HS-27A (cell line): ENCODE measurements at regions not wholly inside any gene's neighbourhood (a gene's known extent, or its start where the extent isn't known, plus 50 kb on each side); places are given as distances from the start of the nearest gene placed in this dataset.
A peak's percentile ranks its signal among the peaks of the same experiment; 100 is the strongest.

ENCODE experiments used
- DNase-seq: peaks from one replicate; pipeline ENCODE4 v3.0.0-alpha.2; 2012; ENCODE audit warnings: low read depth, missing footprints

- DNase-seq = no peak
Observed at GRCh38 chr2:111652681-111653080, 231.3 kb downstream of the ANAPC1 start.

- DNase-seq = no peak
Observed at GRCh38 chr2:111653103-111653624, 230.8 kb downstream of the ANAPC1 start.

DNA sequence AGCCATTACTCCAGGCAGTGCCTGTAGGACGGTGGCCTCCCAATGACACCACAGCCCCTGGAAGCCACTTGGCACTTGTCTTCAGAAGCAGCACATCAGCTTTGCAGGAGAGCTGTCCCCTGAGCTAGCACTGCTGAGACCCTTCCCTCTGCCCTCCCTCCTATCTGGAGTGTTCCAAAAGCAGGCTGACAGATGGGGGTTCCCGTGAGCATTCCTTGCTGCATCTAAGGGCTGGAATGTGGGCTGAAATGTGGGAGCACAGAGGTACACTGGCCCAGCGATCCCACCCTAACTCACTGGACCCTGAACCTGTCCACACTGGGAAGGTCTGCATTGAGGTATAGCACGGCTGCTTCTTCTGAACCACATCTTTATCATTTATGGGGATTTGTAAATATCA lies 230.1 kb downstream of the ANAPC1 start:
- no peak for DNase-seq

- no peak for DNase-seq
Observed at GRCh38 chr2:111654829-111655228, 229.2 kb downstream of the ANAPC1 start.

DNA sequence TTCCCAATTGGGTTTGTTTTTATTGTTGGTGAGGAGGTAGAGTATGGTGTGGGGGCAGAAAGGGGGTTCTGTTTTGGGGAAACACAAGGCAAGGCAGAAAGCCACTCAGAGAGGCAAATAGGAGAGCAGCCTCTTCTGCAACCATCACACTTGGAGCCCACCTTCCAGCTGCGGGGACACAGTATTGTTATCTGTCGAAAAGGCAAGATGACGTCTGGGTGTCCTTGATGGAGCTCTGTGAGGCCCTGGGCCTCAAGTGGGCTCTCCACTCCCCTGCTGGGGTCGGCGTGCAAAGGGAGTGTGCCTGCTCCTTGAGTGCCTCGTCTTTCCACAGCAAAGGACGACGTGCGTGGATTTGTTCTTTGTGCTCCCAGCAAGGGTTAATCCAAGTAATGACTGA lies 227.6 kb downstream of the ANAPC1 start:
- no peak for DNase-seq

- DNase-seq = no peak
Observed at GRCh38 chr2:111656894-111657293, 227.1 kb downstream of the ANAPC1 start.

DNA sequence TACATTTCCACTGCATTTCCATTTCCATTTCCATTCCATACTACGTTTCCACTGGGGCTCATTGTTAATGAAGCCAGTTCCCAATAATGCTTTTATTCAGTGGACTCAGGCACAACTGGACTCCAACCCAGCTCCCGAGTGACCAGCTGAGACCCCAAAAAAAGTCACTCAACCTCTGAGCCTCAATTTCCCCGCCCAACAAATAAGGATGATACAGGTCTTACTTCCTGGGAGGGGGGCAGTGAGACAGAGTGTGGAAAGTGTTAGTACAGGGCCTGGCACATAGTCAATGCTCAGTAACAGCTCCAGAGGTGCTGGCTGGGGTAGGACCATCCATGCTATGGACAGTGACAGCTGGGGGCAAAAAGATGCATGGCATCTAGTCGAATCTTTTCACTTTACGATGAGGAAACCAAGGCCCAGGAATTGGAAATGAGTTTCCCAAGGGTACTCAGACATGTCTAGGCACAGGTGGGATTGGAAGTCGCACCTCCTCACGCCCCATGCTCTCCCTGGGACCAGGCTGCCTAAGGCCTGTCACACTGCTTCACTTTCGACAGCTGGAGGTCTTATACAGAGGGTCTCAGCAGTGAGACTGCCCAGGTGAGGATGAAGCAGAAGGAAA lies 226.5 kb downstream of the ANAPC1 start:
- no peak for DNase-seq

DNA sequence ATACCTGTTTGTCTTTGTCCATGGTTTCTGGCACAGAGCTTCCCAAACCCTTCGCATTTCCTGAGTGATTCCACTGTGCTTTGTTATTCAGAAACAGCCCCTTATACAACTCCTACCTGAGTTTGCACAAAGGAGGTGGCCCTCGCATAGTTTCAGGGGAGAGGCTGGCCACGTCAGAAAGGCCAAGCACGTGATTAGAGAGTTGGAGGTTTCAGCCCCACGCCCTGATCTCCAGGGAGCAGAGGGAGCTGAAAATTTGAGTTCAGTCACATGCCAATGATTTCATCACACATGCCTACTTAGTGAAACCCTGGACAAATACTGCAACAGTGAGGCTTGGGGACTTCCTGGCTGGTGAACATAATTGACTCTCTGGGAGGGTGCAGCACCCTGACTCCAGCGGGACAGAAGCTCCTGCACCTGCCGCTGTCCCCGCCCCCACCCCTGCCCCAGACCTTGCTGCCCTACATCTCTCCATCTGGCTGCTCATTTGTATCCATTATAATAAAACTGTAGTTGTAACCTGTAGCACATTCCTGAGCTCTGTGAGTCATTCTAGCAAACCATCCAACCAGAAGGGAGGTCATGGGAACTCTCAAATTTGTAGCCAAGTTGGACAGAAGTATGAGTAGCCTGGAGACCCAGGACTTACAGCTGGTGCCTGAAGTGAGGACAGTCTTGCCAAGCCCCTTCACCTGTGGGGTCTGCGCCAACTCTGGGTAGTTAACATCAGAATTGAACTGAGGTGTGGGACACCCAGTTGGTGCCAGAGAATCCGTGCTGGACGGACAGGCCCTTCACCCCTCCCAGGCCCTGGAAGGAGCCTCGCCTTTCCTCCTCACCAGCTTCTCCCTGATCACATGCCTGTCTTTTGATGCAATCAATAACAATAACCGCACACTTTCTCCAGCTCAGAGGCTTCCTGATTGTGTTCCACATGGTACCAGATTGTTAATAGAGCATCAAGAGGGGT lies 224.3 kb downstream of the ANAPC1 start:
- DNase-seq = peak; percentile 97

DNA sequence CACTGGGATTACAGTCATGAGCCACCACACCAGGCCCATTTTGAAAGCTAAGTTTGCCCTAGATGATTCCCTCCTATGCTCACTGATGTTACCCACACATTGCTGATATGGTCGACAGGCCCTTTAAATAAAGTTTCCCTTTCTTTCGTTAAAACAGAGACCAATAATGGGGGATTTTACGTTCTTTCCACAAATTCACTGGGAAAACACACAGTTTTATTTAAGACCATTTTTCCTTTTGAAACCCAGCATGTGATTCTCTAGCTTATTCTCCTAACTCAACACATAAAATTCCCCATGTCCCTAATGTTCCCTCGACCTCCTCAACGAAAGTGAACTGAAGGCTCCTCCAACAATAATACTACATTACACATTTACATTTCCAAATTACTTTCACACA lies 223.2 kb downstream of the ANAPC1 start:
- DNase-seq = no peak

DNA sequence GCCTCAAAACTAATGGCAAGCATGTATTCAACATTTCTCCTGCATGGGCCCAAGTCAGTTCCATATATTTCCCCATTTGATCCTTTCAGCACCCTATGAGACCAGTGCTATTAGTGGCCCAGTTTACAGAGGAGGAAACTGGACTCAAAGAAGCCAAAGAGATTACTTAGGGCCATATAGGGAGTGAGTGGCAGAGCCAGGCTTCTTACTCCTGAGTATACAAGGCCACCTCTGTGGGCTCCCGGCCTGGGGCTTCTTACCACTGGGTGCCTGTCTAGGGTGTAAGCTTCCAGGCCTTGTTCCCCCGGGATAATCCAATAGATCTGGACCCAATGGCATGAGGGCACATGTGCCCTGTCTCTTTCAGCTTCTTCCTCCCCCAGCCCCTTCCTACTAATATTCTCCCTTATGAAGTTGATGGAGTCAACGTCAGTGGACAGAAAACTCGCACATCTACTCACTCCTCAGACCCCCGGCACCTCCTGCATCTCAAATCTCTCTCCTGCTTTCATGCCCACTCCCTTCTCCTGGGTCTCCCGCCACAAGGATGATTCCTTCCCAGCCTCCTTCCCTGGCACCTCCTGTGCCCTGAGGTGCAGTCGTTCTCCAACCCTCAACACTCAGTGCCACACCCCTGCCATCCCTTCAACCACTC lies 222.6 kb downstream of the ANAPC1 start:
- no peak for DNase-seq

DNA sequence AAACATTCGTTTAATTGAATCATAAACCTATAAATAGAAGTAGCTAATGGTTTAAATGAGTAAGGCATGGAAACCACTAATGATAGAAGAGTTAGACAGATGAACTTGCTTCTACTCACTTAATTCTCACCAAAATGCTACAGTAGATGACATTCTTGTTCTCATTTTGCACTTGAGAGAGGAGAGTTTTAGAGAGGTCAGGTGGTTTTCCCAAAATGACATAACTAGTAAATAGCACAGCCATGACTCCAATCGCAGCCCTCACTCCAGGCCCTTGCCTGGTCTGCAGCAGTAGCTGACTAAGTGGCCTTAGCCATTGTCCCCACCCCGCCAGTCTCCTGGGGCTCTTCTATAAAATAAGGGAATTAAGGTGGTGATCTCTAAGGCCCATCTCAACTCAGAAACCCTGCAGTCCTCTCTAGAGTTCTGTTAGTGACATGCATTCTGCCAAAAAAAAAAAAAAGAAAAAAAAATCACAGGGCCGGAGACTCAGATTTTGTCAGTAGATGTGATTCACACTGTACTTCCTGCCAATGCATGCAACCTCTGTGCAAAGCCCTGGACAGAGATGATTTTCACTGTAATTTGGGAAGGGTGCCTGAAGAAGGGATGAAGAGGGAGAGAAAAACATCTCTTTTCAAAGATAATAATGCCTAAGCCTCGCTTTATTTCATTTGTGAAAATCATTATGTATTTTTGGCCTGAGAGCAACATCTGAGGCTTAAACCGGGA lies 221.8 kb downstream of the ANAPC1 start:
- peak; percentile 43 for DNase-seq

DNA sequence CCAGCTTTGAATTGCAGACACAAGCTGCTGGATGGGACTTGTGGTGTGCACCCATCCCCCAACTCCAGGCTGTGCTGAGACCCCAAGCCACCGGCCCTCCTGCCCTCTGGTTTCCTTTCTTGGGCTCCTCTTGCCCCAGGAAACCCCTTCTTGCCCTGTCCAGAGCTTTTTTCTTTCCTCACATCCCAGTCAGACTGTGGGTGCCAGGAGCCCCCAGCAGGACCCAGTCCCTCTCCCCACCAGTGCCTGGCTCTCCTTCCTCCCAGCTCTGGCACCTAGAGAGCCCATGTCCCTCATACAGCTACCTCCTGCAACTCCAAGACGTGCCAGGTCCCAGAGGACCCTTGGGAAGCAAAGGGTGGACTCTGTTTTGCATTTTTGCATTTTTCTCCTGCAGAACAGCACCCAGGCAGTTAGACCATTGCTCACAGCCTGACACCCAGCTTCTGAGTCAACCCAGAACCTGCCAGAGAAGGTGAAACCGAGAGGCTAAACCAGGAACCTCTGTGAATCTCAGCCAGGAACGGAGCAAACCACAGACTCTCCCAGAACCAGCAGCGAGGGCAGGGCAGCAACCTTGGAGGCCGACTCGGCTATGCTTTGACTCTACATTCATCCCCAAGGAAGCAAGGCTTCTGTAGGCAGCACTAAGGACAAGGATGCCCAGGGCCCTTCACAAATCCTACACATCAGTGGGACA lies 221.1 kb downstream of the ANAPC1 start:
- DNase-seq = no peak

DNA sequence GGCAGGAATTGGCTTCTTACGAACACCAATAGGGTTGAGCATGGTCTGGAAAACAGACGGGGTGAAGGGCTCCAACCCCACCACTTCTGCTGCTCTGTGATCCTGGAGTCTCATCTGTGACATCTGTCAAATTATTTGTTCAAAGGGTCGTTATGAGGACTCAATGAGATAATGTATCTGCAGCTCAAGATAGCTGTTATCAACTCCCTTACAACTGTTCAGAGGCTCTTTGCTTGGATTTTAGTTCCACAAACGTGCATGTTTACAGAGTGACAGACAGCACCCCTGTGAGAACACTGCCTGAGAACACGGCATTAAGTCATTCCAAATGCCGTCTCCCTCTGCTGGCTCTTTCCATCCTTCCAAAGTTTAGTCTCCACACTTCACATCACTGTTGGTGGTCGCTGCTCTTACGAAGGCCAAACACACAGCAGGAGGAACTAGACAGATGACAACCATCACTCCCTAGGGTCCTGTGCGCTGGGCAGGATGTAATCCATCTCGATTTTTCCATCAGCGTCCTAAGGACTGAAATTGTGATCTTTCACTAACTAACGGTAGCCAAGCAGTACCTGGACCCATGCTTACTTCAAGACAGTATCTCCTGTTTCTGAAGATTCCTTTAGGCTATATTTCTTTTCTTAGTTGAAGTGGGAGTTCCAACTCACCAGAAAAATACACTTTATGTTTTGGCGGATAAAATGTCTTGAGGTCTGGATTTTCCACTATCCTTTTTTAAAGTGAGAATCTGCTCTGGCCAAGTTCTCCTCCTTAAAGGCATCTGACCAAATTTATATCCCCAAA lies 220.3 kb downstream of the ANAPC1 start:
- no peak for DNase-seq

DNA sequence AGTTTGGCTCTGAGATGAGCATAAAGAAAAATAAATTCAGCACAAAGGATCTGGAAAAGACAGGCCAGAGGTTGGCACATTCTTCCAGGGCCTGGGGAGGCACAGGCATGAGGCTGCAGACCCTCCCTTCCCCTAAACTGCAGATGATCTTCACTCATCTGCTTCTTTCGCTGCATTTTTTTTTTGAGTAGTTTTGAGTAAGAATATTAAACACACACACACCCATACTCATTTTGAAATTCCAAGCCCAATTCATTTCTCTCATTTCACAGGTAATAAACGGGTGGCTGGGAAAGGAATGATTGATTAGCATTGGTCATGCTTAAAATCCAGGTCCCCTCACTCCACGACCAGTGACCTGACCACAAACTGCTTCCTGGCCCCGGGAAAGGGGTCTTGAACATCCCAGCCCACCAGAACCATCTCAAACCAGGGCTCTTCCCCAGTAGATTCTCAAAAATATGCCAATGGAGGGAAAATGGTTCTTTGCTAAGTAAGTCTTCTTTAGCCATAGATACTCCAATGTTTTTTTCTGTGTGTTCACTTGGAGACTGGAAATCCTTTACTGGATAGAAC lies 219.6 kb downstream of the ANAPC1 start:
- DNase-seq = no peak

GRCh38 chr2:111665011-111665410 lies 219.0 kb downstream of the ANAPC1 start:
- no peak for DNase-seq

DNA sequence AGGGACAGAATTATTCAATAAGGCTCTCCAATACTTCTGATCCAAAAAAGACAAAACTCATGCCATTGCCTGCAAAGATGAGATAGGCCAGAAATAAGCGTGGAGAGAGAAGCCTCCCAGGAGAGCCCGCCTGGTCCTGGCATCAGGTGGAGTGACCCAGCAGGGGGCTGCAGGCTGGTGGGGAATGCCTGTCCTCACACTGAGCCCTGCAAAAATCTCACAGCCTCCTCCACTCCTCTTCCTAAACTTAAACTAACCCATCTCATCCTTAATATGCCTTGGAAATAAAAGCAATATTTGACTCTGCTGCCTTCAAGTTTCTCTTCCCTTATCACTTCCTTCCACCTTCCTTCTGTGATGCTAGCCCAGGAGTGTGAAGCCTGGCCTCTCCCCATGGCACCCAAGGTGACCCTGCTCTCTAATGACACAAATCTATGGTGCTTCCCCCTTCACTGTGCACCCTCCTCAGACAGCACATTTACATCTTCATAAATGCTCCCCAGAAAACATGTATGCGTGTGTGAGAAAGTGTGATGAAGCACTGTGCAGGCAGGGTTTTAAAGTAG lies 218.4 kb downstream of the ANAPC1 start:
- no peak for DNase-seq

DNA sequence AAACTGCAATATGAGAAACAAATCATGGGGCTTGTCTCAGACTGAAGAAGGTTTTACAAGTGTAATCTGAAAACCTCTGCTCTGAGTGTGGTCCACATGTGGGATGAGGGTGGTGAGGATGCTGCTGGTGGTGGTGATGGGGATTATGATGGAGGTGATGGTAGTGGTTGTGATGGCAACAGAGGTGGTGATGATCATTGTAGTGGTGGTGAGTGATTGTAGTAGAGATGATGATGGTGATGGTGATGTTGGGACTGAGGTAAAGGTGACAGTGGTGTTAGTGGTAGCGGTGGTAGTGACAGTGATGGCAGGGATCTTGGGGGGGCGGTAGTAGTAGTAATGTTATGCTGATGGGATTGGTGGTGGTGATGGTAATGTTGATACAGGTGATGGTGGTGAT lies 217.8 kb downstream of the ANAPC1 start:
- no peak for DNase-seq

DNA sequence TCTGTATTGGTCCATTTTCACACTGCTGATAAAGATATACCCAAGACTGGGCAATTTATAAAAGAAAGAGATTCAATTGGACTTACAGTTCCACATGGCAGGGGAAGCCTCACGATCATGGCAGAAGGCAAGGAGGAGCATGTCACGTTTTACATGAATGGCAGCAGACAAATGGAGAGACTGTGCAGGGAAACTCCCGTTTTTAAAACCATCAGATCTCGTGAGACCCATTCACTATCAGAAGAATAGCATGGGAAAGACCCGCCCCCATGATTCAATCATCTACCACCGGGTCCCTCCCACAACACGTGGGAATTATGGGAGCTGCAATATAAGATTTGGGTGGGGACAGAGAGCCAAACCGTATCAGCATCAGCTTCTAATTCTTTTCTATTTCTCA lies 217.0 kb downstream of the ANAPC1 start:
- no peak for DNase-seq

- DNase-seq = peak; percentile 68
Observed at GRCh38 chr2:111667542-111668273, 216.3 kb downstream of the ANAPC1 start.
